SK-N-MC (cell line): ENCODE measurements at regions not wholly inside any gene's neighbourhood (a gene's known extent, or its start where the extent isn't known, plus 50 kb on each side); places are given as distances from the start of the nearest gene placed in this dataset.
A peak's percentile ranks its signal among the peaks of the same experiment; 100 is the strongest.

ENCODE experiments used
- DNase-seq: peaks from one replicate; pipeline ENCODE4 v3.0.0-alpha.2; 2011; ENCODE audit warnings: low read depth, low spot score
- H3K27ac ChIP-seq: fragments of 200-600 bp; sonication (generic); 2 replicates; pipeline ENCODE4 v1.5.1; 2016; ENCODE audit warnings: mixed run types
- H3K36me3 ChIP-seq: fragments of 200-600 bp; sonication (generic); 2 replicates; pipeline ENCODE4 v1.6.1; 2017; ENCODE audit warnings: antibody characterized with exemption, low read length, mixed read lengths; ENCODE audit not compliant: insufficient read depth
- H3K4me3 ChIP-seq: fragments of 200-600 bp; sonication (generic); 2 replicates; pipeline ENCODE4 v1.5.1; 2016
- H3K9ac ChIP-seq: fragments of 200-600 bp; sonication (generic); 2 replicates; pipeline ENCODE4 v1.8.0; 2017; ENCODE audit warnings: mixed run types, mixed read lengths; ENCODE audit not compliant: insufficient read length
- H3K9me3 ChIP-seq: fragments of 200-600 bp; sonication (generic); 2 replicates; pipeline ENCODE4 v1.6.1; 2017; ENCODE audit warnings: low read depth, mild to moderate bottlenecking, antibody characterized with exemption, low read length, moderate library complexity, mixed read lengths
- EZH2 ChIP-seq: fragments of 200-600 bp; sonication (generic); IDR thresholded peaks from one replicate; pipeline ENCODE4 v1.6.1; 2017; ENCODE audit warnings: antibody characterized with exemption
- FOXP2 ChIP-seq: optimal IDR thresholded peaks from 2 replicates; pipeline ENCODE3; 2011; ENCODE audit warnings: mild to moderate bottlenecking, moderate library complexity; ENCODE audit not compliant: insufficient read depth; ENCODE audit errors: extremely low read length, control extremely low read depth
- POLR2AphosphoS5 ChIP-seq: IDR thresholded peaks from 2 replicates; pipeline ENCODE4 v1.6.1; 2012; ENCODE audit warnings: mild to moderate bottlenecking, low read depth, low read length, borderline replicate concordance

- TF ChIP-seq POLR2AphosphoS5, result no peak
- TF ChIP-seq FOXP2, result no peak
- no peak overlapping the region for H3K4me3 ChIP-seq
- H3K9me3 ChIP-seq, result no peaks in the 10 kb centered on the region
- no peak for DNase-seq
- H3K9ac ChIP-seq, result no peak overlapping the region
- no peaks in the 10 kb centered on the region for H3K36me3 ChIP-seq
- H3K27ac ChIP-seq, result no peak overlapping the region
Measured at GRCh38 chr4:108483650-108484049, 136.7 kb upstream of the RPL34 start.

DNA sequence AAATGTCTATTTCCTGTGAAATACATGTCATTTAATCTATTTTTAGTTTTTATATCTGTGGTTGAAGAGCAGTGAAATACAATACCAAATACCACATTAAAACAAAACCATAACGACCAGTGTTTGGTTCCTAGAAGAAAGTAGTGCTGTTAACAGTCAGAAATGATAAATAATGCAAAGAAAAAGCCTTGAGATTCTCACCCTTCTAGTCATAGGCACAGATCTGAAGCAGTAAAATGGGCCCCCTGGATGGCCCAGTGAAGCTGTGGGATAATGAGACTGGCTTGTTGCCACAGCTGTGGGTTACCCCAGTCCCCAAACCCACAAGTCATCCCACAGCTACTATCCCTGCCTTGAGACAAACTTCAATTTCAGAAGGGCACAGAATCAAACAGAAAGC lies 137.3 kb upstream of the RPL34 start:
- no peak overlapping the region for H3K27ac ChIP-seq
- H3K4me3 ChIP-seq, result no peak overlapping the region; the same call in 1 of the 2 replicates
- H3K36me3 ChIP-seq, result no peaks in the 10 kb centered on the region
- H3K9ac ChIP-seq, result no peak overlapping the region
- no peaks in the 10 kb centered on the region for H3K9me3 ChIP-seq
- DNase-seq, result no peak
- no peak for TF ChIP-seq POLR2AphosphoS5

GRCh38 chr4:108480881-108481280 lies 139.5 kb upstream of the RPL34 start:
- Histone ChIP-seq H3K36me3 (no peaks in the 10 kb centered on the region), H3K9ac (no peak overlapping the region), H3K27ac (no peak overlapping the region), H3K4me3 (no peak overlapping the region), H3K9me3 (no peaks in the 10 kb centered on the region)
- DNase-seq, result no peak
- TF ChIP-seq FOXP2, result no peak
- no peak for TF ChIP-seq EZH2
- TF ChIP-seq POLR2AphosphoS5, result no peak

DNA sequence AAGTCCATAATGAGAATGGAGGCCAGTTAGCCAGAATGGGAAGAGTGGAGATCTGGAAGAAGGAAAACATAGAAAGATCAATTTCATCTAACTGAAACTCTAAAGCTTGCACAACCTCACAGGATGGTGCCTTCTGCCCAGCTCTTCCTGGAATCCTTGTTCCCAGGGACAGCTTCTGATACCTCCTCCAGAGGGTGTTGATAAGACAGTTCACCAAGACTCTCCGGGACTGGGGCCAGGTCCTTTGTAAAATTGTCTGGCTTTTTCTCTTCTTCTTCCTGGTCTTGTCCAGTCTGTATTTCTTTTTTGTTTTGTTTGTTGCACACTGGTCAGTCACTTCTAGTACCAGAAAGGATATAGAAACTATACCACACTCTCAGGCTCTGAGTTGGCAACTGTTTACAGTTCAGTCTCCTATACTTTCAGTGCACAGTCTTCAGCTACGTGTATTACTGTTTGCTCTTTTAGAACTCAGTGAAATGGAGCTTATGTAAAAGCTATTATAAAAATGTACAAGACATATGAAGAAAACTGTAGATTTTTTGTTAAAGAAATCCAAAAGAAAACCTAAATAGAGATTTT lies 142.8 kb upstream of the RPL34 start:
- no peak for TF ChIP-seq EZH2
- TF ChIP-seq POLR2AphosphoS5, result no peak
- no peak for TF ChIP-seq FOXP2
- H3K4me3 ChIP-seq, result no peak overlapping the region
- no peaks in the 10 kb centered on the region for H3K36me3 ChIP-seq
- DNase-seq, result no peak
- H3K9ac ChIP-seq, result no peak overlapping the region
- no peak overlapping the region for H3K27ac ChIP-seq
- no peaks in the 10 kb centered on the region for H3K9me3 ChIP-seq

DNA sequence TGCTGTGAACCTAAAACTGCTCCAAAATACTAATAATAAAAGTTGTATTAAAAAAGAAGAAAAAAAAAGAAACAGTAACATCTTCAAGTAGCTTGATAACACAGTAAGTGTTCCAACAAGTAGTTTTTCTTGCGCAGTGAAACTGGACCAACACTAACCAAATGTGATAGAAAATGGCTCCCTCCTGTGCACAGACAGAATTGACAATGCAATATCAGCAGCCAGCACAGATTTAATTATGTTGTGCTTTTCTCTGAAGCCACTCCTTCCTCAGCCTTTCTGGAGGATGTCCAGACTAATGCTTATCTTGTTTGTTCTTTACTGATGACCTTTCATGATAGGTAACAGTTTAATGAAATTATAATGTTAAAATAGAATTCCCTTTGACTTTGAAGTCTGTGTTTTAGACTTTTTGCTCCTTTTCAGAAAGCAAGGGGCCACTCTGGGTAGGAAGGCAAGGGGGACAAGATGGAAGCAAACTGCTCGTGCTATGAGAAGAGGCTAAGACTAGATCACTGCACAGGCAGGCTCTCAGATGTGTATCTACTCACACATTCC lies 147.1 kb upstream of the RPL34 start:
- Histone ChIP-seq H3K27ac (no peak overlapping the region), H3K36me3 (no peaks in the 10 kb centered on the region), H3K9me3 (no peaks in the 10 kb centered on the region), H3K4me3 (no peak overlapping the region), H3K9ac (no peak overlapping the region)
- no peak for DNase-seq
- TF ChIP-seq EZH2 (no peak), FOXP2 (no peak)

GRCh38 chr4:108466936-108467902 lies 153.2 kb upstream of the RPL34 start:
- H3K27ac ChIP-seq, result no peak overlapping the region
- H3K36me3 ChIP-seq, result no peaks in the 10 kb centered on the region
- no peak overlapping the region for H3K4me3 ChIP-seq
- DNase-seq, result no peak
- no peaks in the 10 kb centered on the region for H3K9me3 ChIP-seq
- TF ChIP-seq FOXP2 (no peak), EZH2 (no peak), POLR2AphosphoS5 (no peak)
- no peak overlapping the region for H3K9ac ChIP-seq

GRCh38 chr4:108465886-108466500 lies 154.4 kb upstream of the RPL34 start:
- Histone ChIP-seq H3K36me3 (no peaks in the 10 kb centered on the region), H3K4me3 (peak overlapping the region; percentile 43), H3K9me3 (no peaks in the 10 kb centered on the region), H3K27ac (no peak overlapping the region), H3K9ac (no peak overlapping the region)
- DNase-seq, result peak; percentile 85
- TF ChIP-seq POLR2AphosphoS5 (peak; percentile 57; the same call in 1 of the 2 replicates), EZH2 (no peak)

DNA sequence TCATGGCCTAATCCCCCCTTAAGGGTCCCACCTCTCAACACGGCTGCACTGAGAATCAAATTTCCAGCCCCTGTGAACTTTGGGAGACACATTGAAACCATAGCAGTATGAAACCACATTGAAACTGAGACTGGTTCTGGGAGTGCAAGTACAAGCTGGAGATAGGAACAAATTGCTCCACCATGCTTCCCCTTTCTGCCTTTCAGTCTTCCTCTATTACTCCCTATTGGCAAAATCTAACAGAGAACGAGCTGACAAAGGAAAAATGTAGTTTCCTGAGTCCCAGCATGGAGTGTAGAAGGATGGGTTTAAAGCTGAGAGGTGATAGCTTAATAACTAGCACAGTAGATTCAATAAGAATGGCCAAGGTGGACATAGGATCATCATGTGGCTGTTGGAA lies 161.7 kb upstream of the RPL34 start:
- Histone ChIP-seq H3K9ac (no peak overlapping the region), H3K4me3 (no peak overlapping the region), H3K27ac (no peak overlapping the region), H3K9me3 (no peaks in the 10 kb centered on the region), H3K36me3 (no peaks in the 10 kb centered on the region)
- no peak for DNase-seq
- TF ChIP-seq POLR2AphosphoS5, result no peak
- no peak for TF ChIP-seq EZH2
- no peak for TF ChIP-seq FOXP2
